GM08714 (cell line): ENCODE measurements at regions not wholly inside any gene's neighbourhood (a gene's known extent, or its start where the extent isn't known, plus 50 kb on each side); places are given as distances from the start of the nearest gene placed in this dataset.

Experiments used
- H3K4me3 ChIP-seq: fragments of 200-500 bp; sonication (Bioruptor generic); 2 replicates; pipeline ENCODE4 v1.5.1; 2014; ENCODE audit warnings: mild to moderate bottlenecking, low read length, inconsistent platforms
- ZNF274 ChIP-seq: IDR thresholded peaks from 2 replicates; pipeline ENCODE4 v1.6.1; 2012; ENCODE audit warnings: mild to moderate bottlenecking, low read depth, low read length

DNA sequence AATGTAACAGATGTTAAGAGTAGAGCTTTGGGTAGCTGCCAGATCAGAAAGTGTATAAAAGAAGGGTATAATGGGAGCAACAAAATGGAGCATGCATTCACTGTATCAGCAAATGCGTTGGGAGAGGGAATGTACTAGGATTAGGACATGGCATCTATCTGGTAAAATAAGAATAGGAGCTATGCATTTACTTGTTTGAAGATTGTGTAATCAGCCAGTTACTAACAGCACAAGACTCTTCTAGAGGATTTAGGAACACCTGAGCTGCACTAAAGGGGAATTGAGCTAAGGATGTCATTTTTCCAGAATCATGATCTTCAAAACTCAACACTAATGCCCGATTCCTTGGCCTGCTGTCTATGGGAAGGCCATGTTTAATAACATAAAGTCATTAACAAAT lies 394.2 kb upstream of the TNP1 start:
- no peak overlapping the region for H3K4me3 ChIP-seq
- no peak for TF ChIP-seq ZNF274

- TF ChIP-seq ZNF274, result no peak
Observed at GRCh38 chr2:217252181-217252580, 392.3 kb upstream of the TNP1 start.

GRCh38 chr2:217250013-217250524 lies 390.2 kb upstream of the TNP1 start:
- no peak overlapping the region for H3K4me3 ChIP-seq
- no peak for TF ChIP-seq ZNF274

More at GRCh38 chr2:217252181-217252580, 392.3 kb upstream of the TNP1 start:
- no peak overlapping the region for H3K4me3 ChIP-seq

GRCh38 chr2:217249121-217250012 lies 389.5 kb upstream of the TNP1 start:
- TF ChIP-seq ZNF274, result no peak
- no peak overlapping the region for H3K4me3 ChIP-seq

GRCh38 chr2:217248312-217248935 lies 388.6 kb upstream of the TNP1 start:
- no peak for TF ChIP-seq ZNF274
- H3K4me3 ChIP-seq, result no peak overlapping the region

DNA sequence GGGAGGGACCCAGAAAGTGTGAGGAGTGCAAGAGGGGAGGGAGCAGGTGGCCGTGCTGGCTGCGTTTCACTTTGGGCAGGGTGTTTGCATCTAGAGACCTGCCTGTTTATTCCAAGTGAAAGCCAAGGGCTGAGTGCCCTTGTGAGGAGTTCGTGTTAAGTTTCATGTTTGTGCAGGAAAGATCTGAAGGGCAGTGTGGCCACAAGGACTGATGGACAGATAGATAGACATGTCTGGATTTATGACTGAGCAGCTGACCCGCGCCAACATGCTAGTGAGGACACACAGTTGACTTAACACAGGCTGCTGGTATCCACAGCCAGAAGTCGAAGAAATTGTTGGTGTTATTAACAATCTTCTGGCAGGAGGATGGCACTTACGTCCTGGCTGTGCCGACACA lies 387.6 kb upstream of the TNP1 start:
- no peak for TF ChIP-seq ZNF274
- H3K4me3 ChIP-seq, result no peak overlapping the region

DNA sequence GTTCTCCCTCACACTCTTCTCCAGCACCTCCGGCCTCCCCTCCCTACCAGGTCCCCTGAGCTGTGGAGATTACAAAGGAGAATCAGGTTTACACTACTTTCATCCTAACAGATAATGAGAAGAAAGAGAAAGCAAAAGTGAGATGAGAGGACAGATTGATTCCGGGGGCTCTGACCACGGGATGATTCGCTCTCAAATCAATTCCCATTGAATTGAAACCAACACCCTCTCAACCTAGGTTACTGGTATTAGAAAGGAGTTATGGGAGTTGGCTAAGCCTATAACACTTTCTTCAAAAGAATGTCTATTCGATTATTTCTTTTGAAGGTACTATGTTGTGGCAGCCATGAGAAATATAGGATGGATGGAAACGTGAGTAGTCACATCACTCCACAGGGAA lies 386.2 kb upstream of the TNP1 start:
- no peak for TF ChIP-seq ZNF274
- H3K4me3 ChIP-seq, result no peak overlapping the region

GRCh38 chr2:217244815-217245214 lies 385.0 kb upstream of the TNP1 start:
- no peak overlapping the region for H3K4me3 ChIP-seq
- TF ChIP-seq ZNF274, result no peak

DNA sequence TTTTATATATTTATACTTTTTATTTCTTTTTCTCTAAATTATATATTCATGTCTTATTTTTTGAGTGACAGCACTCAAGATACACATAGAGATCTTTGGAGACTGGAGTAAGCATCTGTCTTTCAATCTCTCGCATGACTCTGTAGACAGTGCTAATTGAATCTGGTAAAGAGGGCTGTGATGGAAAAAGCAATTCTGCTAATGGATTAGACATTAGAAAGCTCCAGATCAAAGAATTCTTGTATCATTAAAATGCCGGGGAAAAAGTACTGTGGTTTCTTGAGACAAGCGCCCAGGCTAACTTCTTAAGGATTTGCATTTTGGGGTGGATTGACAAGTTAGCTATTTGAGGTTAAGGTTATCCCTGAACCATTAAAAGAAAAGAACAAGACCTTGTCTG lies 383.1 kb upstream of the TNP1 start:
- no peak for TF ChIP-seq ZNF274
- H3K4me3 ChIP-seq, result no peak overlapping the region

DNA sequence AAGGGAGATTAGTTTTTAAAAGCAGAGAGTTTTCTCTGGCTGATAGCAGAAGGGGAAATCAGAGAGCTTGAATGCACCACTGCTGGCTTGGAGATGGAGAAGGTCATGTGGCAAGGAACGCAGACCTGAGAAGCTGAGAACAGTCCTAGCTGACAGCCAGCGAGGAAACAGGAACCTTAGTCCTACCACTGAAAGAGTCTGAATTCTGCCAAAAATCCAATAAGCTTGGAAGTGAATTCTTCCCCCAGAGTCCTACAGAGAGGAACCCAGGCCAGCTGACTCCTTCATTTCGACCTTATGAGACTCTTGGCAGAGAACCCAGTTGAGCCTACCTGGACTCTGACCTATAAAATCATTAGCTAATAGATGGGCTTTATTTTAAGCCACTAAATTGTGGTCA lies 371.9 kb upstream of the TNP1 start:
- H3K4me3 ChIP-seq, result no peak overlapping the region
- TF ChIP-seq ZNF274, result no peak

DNA sequence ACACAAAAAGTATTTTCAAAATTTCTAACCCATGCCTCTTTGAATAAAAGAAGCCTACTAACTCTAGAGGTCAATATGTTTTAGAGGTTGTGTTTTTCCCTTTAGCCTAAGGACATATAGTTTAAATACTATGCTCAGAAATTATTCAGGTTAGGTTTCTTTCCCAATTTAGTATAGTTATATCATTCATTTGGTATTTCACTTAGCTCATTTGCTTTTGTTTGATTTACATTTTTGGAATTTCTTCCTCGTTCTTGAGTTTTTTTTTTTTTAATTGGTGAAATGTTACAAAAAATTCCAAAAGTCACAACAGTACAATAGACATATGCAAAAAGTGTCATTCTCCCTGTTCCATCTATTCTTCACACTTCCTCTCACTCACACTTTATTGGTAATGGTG lies 371.3 kb upstream of the TNP1 start:
- TF ChIP-seq ZNF274, result no peak
- H3K4me3 ChIP-seq, result no peak overlapping the region

GRCh38 chr2:217228732-217229131 lies 368.9 kb upstream of the TNP1 start:
- TF ChIP-seq ZNF274, result no peak
- H3K4me3 ChIP-seq, result no peak overlapping the region

DNA sequence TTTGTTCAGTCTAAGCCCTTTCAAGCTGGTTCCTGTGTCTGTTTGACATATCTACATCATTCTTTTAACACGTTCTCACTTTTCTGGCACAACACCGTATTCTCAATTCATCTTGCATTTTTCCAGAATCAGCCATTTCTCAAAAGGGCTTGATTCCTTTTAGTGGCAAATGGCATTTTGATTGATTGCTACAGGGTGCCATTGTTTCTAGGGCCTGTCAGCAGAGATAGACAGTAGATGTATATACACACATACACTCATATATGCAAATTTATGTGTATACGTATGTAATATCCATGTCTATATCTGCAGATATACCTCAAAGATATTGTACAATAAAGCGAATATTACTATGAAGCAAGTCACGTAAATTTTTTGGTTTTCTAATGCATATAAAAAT lies 367.9 kb upstream of the TNP1 start:
- H3K4me3 ChIP-seq, result no peak overlapping the region
- TF ChIP-seq ZNF274, result no peak

DNA sequence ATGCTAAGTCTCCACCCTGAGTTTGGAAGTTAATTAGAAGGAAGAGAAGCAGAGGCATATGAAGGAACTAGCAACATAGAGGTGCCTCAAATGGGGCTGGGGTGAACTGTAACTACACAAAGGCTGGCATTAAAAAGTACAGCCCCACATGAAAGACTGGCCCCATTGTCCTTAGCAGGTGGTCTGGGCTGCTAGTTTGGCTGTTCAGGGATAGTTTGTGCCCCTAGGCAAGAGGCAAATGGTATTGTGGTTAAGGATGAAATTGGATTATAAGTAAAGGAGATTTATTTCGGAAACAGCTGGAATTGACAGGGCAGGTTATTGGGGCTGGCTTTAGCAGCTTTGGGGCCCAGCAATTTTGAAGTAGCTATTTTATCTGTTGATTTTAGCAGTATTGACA lies 365.7 kb upstream of the TNP1 start:
- no peak for TF ChIP-seq ZNF274
- no peak overlapping the region for H3K4me3 ChIP-seq
